ENCODE measurements at regions not wholly inside any gene's neighbourhood (a gene's known extent, or its start where the extent isn't known, plus 50 kb on each side); places are given as distances from the start of the nearest gene placed in this dataset.
A peak's percentile ranks its signal among the peaks of the same experiment; 100 is the strongest.

DNA sequence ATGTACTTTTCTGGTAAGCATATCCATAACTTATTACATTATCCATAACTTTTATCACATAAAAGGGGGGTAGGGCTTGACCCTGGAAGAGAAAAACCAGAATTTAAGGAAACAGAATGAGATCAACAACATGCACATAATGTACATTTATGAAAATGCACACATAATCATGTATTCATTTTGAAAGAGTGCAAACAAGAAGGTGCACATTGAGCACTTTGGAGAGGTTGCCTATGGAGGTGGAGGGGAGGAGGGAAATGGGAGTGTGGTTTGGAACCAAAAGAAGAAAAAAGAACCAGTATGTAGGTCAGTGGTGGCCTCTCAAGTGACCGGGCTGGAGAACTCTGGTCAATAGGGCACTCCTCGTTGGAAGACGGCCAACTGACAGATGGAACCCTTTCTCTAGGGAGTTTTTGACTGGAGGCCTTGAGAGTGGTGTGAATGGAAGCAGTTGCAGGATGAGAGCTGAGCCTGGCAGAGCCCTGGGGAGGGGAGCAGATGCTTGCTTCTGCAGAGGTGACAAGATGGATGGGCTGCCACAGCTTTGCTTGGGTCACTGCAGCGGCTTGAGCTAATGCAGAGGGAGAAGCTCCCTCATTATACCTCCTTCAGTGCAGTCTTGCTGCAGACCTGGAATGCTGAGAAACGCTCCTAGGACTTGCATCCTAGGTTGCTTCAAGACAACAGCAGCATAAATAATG, 192.7 kb downstream of the SEC23IP start:
- intact Hi-C loops (cut with DNase I), result no loop called here
- TF ChIP-seq POLR2A (IDR thresholded peaks at IDR 0.05), result no peak
- TF ChIP-seq, protein P1, sequence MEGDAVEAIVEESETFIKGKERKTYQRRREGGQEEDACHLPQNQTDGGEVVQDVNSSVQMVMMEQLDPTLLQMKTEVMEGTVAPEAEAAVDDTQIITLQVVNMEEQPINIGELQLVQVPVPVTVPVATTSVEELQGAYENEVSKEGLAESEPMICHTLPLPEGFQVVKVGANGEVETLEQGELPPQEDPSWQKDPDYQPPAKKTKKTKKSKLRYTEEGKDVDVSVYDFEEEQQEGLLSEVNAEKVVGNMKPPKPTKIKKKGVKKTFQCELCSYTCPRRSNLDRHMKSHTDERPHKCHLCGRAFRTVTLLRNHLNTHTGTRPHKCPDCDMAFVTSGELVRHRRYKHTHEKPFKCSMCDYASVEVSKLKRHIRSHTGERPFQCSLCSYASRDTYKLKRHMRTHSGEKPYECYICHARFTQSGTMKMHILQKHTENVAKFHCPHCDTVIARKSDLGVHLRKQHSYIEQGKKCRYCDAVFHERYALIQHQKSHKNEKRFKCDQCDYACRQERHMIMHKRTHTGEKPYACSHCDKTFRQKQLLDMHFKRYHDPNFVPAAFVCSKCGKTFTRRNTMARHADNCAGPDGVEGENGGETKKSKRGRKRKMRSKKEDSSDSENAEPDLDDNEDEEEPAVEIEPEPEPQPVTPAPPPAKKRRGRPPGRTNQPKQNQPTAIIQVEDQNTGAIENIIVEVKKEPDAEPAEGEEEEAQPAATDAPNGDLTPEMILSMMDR (IDR thresholded peaks at IDR 0.05), result no peak
- H3K4me1 ChIP-seq, result no peaks in the 10 kb centered on the region
- H3K9me3 ChIP-seq, result no peaks in the 10 kb centered on the region
- DNase-seq, result no peak
- no peaks in the 10 kb centered on the region for H3K27me3 ChIP-seq
- H3K36me3 ChIP-seq, result no peaks in the 10 kb centered on the region
- no peak overlapping the region for H3K4me3 ChIP-seq (replicated peaks in 1 of 3)
- WGBS, 2 donors, result 52 to 57% methylated on average over 5 of the region's 5 CpGs
- H3K27ac ChIP-seq, result no peak overlapping the region

DNA sequence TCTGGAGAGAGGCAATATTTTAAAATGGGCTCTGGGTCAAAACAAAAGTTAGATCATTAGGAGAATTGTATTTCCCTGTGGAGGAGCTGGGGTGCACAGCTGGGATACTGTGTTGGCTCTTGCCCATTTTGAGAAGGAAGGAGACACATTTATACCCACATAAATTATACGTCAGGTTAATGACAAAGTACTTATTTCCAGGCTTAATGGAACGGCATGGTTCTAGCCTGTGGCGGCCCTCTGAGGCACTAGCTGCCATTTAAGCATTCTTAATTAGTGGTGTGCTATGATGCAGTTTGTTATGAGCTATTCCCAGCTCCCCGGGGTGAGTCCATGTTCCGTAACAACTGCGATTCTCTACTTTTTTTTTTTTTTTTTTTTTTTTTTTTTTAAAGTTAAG, 193.5 kb downstream of the SEC23IP start:
- intact Hi-C loops (cut with DNase I), result no loop called here

DNA sequence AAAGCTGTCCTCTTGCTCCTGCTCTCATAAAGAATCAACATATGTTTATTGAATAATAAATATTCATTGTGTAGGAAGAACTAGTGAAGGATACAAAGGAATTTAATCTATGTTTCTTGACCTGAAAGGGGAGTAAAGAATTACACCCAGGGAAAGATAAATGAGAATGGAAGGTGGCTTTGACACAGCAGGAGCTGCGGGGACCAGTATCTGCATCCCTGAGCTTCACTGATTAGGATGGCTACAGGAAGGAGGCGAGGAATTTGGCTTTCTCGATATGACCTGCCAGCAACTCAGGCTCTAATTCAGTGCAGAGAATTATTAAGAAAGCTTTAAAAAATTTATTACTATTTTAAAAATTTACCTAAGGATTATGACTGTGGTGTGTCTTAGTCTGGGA, 194.6 kb downstream of the SEC23IP start:
- no peak for TF ChIP-seq POLR2A (IDR thresholded peaks at IDR 0.05)
- TF ChIP-seq, protein P1 (IDR thresholded peaks at IDR 0.05), result no peak
- no peak overlapping the region for H3K4me3 ChIP-seq (replicated peaks in 1 of 3)
- H3K27me3 ChIP-seq, result no peaks in the 10 kb centered on the region
- intact Hi-C loops (cut with DNase I), result no loop called here
- H3K4me1 ChIP-seq, result no peaks in the 10 kb centered on the region
- no peaks in the 10 kb centered on the region for H3K9me3 ChIP-seq
- WGBS, 2 donors, result 63 to 70% methylated on average over 3 of the region's 3 CpGs
- no peak overlapping the region for H3K27ac ChIP-seq
- DNase-seq, result no peak
- no peaks in the 10 kb centered on the region for H3K36me3 ChIP-seq

More for the DNA sequence above, 193.5 kb downstream of the SEC23IP start:
- TF ChIP-seq, protein P1 (IDR thresholded peaks at IDR 0.05), result no peak
- TF ChIP-seq POLR2A (IDR thresholded peaks at IDR 0.05), result no peak
- 79 to 82% methylated on average over 6 of the region's 6 CpGs for WGBS, 2 donors
- Histone ChIP-seq H3K9me3 (no peaks in the 10 kb centered on the region), H3K27ac (no peak overlapping the region), H3K4me1 (no peaks in the 10 kb centered on the region), H3K36me3 (no peaks in the 10 kb centered on the region), H3K4me3 (replicated peaks in 1 of 3) (no peak overlapping the region), H3K27me3 (no peaks in the 10 kb centered on the region)
- DNase-seq, result no peak

DNA sequence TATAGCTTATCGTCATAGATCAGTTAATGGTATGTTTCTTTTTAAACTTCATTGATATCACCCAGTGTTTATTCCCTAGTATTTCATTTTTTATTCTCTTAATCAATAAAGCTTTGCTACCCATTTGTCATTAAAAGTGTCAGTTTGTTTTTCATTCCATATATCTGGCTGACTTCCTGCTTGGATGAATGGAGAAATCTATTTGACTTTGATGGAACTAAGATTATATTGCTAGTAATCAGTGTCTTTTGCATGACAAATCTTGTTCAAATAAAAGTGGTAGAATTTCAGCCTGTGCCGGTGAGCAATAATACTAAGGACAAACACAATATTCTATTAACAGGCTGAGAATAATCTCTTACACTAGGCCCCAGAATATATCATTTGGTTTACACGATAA, 203.3 kb downstream of the SEC23IP start:
- H3K27ac ChIP-seq, result no peak overlapping the region
- H3K4me3 ChIP-seq (replicated peaks in 1 of 3), result no peak overlapping the region
- H3K9me3 ChIP-seq, result no peaks in the 10 kb centered on the region
- no peak for TF ChIP-seq POLR2A (IDR thresholded peaks at IDR 0.05)
- TF ChIP-seq, protein P1 (IDR thresholded peaks at IDR 0.05), result no peak
- H3K27me3 ChIP-seq, result no peaks in the 10 kb centered on the region
- intact Hi-C loops (cut with DNase I), result no loop called here
- WGBS, 2 donors, result 83 to 93% methylated on average over 3 of the region's 3 CpGs
- no peak for DNase-seq
- H3K36me3 ChIP-seq, result no peaks in the 10 kb centered on the region
- H3K4me1 ChIP-seq, result peaks cover 4 to 13% of the 10 kb centered on the region in 2 donors

DNA sequence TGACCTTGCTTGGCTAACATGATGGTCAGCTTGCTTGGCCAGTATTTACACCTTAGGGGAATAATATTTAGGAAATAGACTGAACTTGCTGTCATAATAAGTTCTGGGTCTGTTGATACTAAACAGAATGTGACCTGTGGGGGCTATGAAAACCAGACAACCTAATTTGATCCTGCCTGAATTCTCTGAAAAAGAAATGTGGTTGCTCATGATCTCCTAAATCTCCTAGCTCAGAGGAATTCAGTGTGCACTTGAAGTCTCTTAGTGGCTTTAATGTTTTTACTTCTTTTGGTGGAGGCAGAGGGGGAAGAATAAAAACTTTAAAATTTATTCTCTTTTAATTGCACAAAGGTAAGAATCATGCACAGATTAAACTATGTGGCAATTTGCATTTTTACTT, 205.2 kb downstream of the SEC23IP start:
- H3K4me1 ChIP-seq, result peaks cover 4 to 13% of the 10 kb centered on the region in 2 donors
- H3K4me3 ChIP-seq (replicated peaks in 1 of 3), result no peak overlapping the region
- no peaks in the 10 kb centered on the region for H3K36me3 ChIP-seq
- no peaks in the 10 kb centered on the region for H3K9me3 ChIP-seq
- H3K27me3 ChIP-seq, result no peaks in the 10 kb centered on the region
- no peak for TF ChIP-seq POLR2A (IDR thresholded peaks at IDR 0.05)
- TF ChIP-seq, protein P1 (IDR thresholded peaks at IDR 0.05), result no peak
- H3K27ac ChIP-seq, result peak overlapping the region in 1 of 3 donors; percentile 27
- DNase-seq, result no peak
- intact Hi-C loops (cut with DNase I), result no loop called here

All from thyroid gland (tissue), 4 donors.